Central memory CD8-positive, alpha-beta T cell (primary cell): ENCODE measurements at regions not wholly inside any gene's neighbourhood (a gene's known extent, or its start where the extent isn't known, plus 50 kb on each side); places are given as distances from the start of the nearest gene placed in this dataset.
"Not testable (repeated sequence)": the region's sequence is repeated elsewhere in the genome, so short reads cannot be mapped to it uniquely, and the experiment has no call there.

Source experiments
- ATAC-seq: fragments of 150-1000 bp; cut with Tn5 transposase; replicated peaks from 2 replicates; pipeline ENCODE4 v1.10.0; 2022; ENCODE audit warnings: mild to moderate bottlenecking, moderate FRiP score, moderate number of reproducible peaks; ENCODE audit not compliant: poor library complexity, severe bottlenecking; ENCODE audit errors: extremely low read depth
- DNase-seq, 2 donors: peaks; one replicate each; pipeline ENCODE4 v3.0.0; 2021; ENCODE audit warnings: low spot score in 2 of 2
- H3K27ac Mint-ChIP-seq: one replicate; pipeline ENCODE4 v1.8.0; 2022; ENCODE audit warnings: low read depth, mild to moderate bottlenecking, moderate library complexity, mixed read lengths
- H3K27me3 Mint-ChIP-seq: one replicate; pipeline ENCODE4 v1.8.0; 2022; ENCODE audit warnings: mixed read lengths
- H3K36me3 Mint-ChIP-seq: one replicate; pipeline ENCODE4 v1.8.0; 2022; ENCODE audit warnings: mild to moderate bottlenecking, moderate library complexity, mixed read lengths; ENCODE audit not compliant: insufficient read depth
- H3K4me1 Mint-ChIP-seq: one replicate; pipeline ENCODE4 v1.8.0; 2022; ENCODE audit warnings: mixed read lengths
- H3K4me3 Mint-ChIP-seq: one replicate; pipeline ENCODE4 v1.8.0; 2022; ENCODE audit warnings: mild to moderate bottlenecking, moderate library complexity, mixed read lengths
- H3K9me3 Mint-ChIP-seq: one replicate; pipeline ENCODE4 v1.8.0; 2022; ENCODE audit warnings: mixed read lengths

GRCh38 chr9:75197561-75197960 lies 109.2 kb downstream of the OSTF1 start:
- DNase-seq (no peak), ATAC-seq (no peak)
- H3K9me3 Mint-ChIP-seq, result no peaks in the 10 kb centered on the region
- H3K4me3 Mint-ChIP-seq, result no peak overlapping the region
- no peak overlapping the region for H3K27ac Mint-ChIP-seq
- H3K27me3 Mint-ChIP-seq, result no peaks in the 10 kb centered on the region
- H3K4me1 Mint-ChIP-seq, result no peaks in the 10 kb centered on the region
- peaks cover 1% of the 10 kb centered on the region for H3K36me3 Mint-ChIP-seq

- DNase-seq, result no peak
- Mint-ChIP-seq H3K27ac (no peak overlapping the region), H3K27me3 (no peaks in the 10 kb centered on the region), H3K4me1 (no peaks in the 10 kb centered on the region), H3K36me3 (peaks cover 1% of the 10 kb centered on the region), H3K9me3 (no peaks in the 10 kb centered on the region), H3K4me3 (no peak overlapping the region)
- ATAC-seq, result no peak
These were observed 110.1 kb downstream of the OSTF1 start for GRCh38 chr9:75198436-75198835.

- DNase-seq (no peak), ATAC-seq (no peak)
- Mint-ChIP-seq H3K4me3 (no peak overlapping the region), H3K27ac (no peak overlapping the region), H3K36me3 (peaks cover 1% of the 10 kb centered on the region), H3K27me3 (no peaks in the 10 kb centered on the region), H3K4me1 (no peaks in the 10 kb centered on the region), H3K9me3 (no peaks in the 10 kb centered on the region)
These were observed 112.7 kb downstream of the OSTF1 start for GRCh38 chr9:75200892-75201470.

GRCh38 chr9:75201480-75202209 lies 113.3 kb downstream of the OSTF1 start:
- H3K9me3 Mint-ChIP-seq, result no peaks in the 10 kb centered on the region

GRCh38 chr9:75207997-75208396 lies 119.7 kb downstream of the OSTF1 start:
- H3K27ac Mint-ChIP-seq, H3K27me3 Mint-ChIP-seq, DNase-seq, H3K4me3 Mint-ChIP-seq, ATAC-seq, H3K4me1 Mint-ChIP-seq, H3K36me3 Mint-ChIP-seq, H3K9me3 Mint-ChIP-seq: not testable (repeated sequence)

More at GRCh38 chr9:75201480-75202209, 113.3 kb downstream of the OSTF1 start:
- no peaks in the 10 kb centered on the region for H3K27me3 Mint-ChIP-seq
- peaks cover 1% of the 10 kb centered on the region for H3K36me3 Mint-ChIP-seq
- H3K27ac Mint-ChIP-seq, result no peak overlapping the region
- H3K4me3 Mint-ChIP-seq, result no peak overlapping the region
- ATAC-seq (no peak), DNase-seq (no peak)
- no peaks in the 10 kb centered on the region for H3K4me1 Mint-ChIP-seq

GRCh38 chr9:75210215-75210614 lies 121.9 kb downstream of the OSTF1 start:
- ATAC-seq (no peak), DNase-seq (no peak)
- Mint-ChIP-seq H3K27ac (no peak overlapping the region), H3K36me3 (no peaks in the 10 kb centered on the region), H3K4me1 (no peaks in the 10 kb centered on the region), H3K27me3 (no peaks in the 10 kb centered on the region), H3K9me3 (no peaks in the 10 kb centered on the region), H3K4me3 (no peak overlapping the region)

- Mint-ChIP-seq H3K4me3 (no peak overlapping the region), H3K4me1 (no peaks in the 10 kb centered on the region), H3K36me3 (no peaks in the 10 kb centered on the region), H3K27me3 (no peaks in the 10 kb centered on the region), H3K9me3 (no peaks in the 10 kb centered on the region), H3K27ac (no peak overlapping the region)
- DNase-seq (no peak), ATAC-seq (no peak)
These were observed 125.5 kb downstream of the OSTF1 start for GRCh38 chr9:75213765-75214164.

- Mint-ChIP-seq H3K9me3 (peaks cover 11% of the 10 kb centered on the region), H3K27me3 (no peaks in the 10 kb centered on the region), H3K36me3 (peaks cover 2% of the 10 kb centered on the region), H3K4me1 (no peaks in the 10 kb centered on the region), H3K4me3 (no peak overlapping the region), H3K27ac (no peak overlapping the region)
- ATAC-seq (no peak), DNase-seq (no peak)
These were observed 138.3 kb downstream of the OSTF1 start for GRCh38 chr9:75226403-75227139.

- DNase-seq (no peak), ATAC-seq (no peak)
- Mint-ChIP-seq H3K4me1 (no peaks in the 10 kb centered on the region), H3K9me3 (peaks cover 11% of the 10 kb centered on the region), H3K27me3 (no peaks in the 10 kb centered on the region), H3K4me3 (no peak overlapping the region), H3K36me3 (peaks cover 2% of the 10 kb centered on the region), H3K27ac (no peak overlapping the region)
These were observed 140.6 kb downstream of the OSTF1 start for GRCh38 chr9:75228893-75229292.

- no peak overlapping the region for H3K4me3 Mint-ChIP-seq
- DNase-seq (no peak), ATAC-seq (no peak)
- H3K4me1 Mint-ChIP-seq, result no peaks in the 10 kb centered on the region
- peaks cover 2% of the 10 kb centered on the region for H3K36me3 Mint-ChIP-seq
- no peaks in the 10 kb centered on the region for H3K27me3 Mint-ChIP-seq
- peaks cover 7% of the 10 kb centered on the region for H3K9me3 Mint-ChIP-seq
- no peak overlapping the region for H3K27ac Mint-ChIP-seq
These were observed 141.5 kb downstream of the OSTF1 start for GRCh38 chr9:75229605-75230332.

- H3K9me3 Mint-ChIP-seq, result peaks cover 7% of the 10 kb centered on the region
- H3K27ac Mint-ChIP-seq, result no peak overlapping the region
- ATAC-seq (no peak), DNase-seq (no peak)
- no peaks in the 10 kb centered on the region for H3K27me3 Mint-ChIP-seq
- H3K36me3 Mint-ChIP-seq, result peaks cover 2% of the 10 kb centered on the region
- H3K4me1 Mint-ChIP-seq, result no peaks in the 10 kb centered on the region
- no peak overlapping the region for H3K4me3 Mint-ChIP-seq
These were observed 142.2 kb downstream of the OSTF1 start for GRCh38 chr9:75230469-75230868.

- Mint-ChIP-seq H3K4me1 (no peaks in the 10 kb centered on the region), H3K9me3 (peaks cover 7% of the 10 kb centered on the region), H3K27ac (no peak overlapping the region), H3K36me3 (peaks cover 2% of the 10 kb centered on the region), H3K27me3 (no peaks in the 10 kb centered on the region), H3K4me3 (no peak overlapping the region)
- DNase-seq, result no peak
- ATAC-seq, result no peak
These were observed 142.9 kb downstream of the OSTF1 start for GRCh38 chr9:75231167-75231566.
